H9 (cell line): ENCODE measurements at regions not wholly inside any gene's neighbourhood (a gene's known extent, or its start where the extent isn't known, plus 50 kb on each side); places are given as distances from the start of the nearest gene placed in this dataset.

Experiments
- DNase-seq: peaks from one replicate; pipeline ENCODE4 v3.0.0-alpha.2; 2017
- H2AFZ ChIP-seq: one replicate; pipeline ENCODE4 v1.6.1; 2013; ENCODE audit warnings: mild to moderate bottlenecking, low read length, control low read depth, moderate library complexity
- H2AK5ac ChIP-seq: 2 replicates; pipeline ENCODE4 v1.6.1; 2013; ENCODE audit warnings: low read length, control low read depth, mixed read lengths; ENCODE audit not compliant: insufficient read length
- H2BK120ac ChIP-seq: one replicate; pipeline ENCODE4 v1.6.1; 2013; ENCODE audit warnings: low read depth, mild to moderate bottlenecking, low read length, control low read depth, inconsistent platforms; ENCODE audit not compliant: poor library complexity, severe bottlenecking
- H2BK12ac ChIP-seq: 2 replicates; pipeline ENCODE4 v1.6.1; 2013; ENCODE audit warnings: low read length, control low read depth, mixed read lengths, low read depth; ENCODE audit not compliant: insufficient read length
- H2BK15ac ChIP-seq: 2 replicates; pipeline ENCODE4 v1.6.1; 2013; ENCODE audit warnings: low read depth, low read length, control low read depth
- H2BK20ac ChIP-seq: one replicate; pipeline ENCODE4 v1.6.1; 2013; ENCODE audit warnings: low read depth, mild to moderate bottlenecking, low read length, control low read depth, inconsistent platforms; ENCODE audit not compliant: poor library complexity, severe bottlenecking
- H2BK5ac ChIP-seq: 2 replicates; pipeline ENCODE4 v1.6.1; 2013; ENCODE audit warnings: low read length, control low read depth, mixed read lengths; ENCODE audit not compliant: insufficient read length
- H3K14ac ChIP-seq: 2 replicates; pipeline ENCODE4 v1.6.1; 2013; ENCODE audit warnings: low read length, control low read depth; ENCODE audit not compliant: insufficient read depth
- H3K18ac ChIP-seq: 2 replicates; pipeline ENCODE4 v1.6.1; 2013; ENCODE audit warnings: low read depth, mild to moderate bottlenecking, mixed read lengths, low read length, control low read depth; ENCODE audit not compliant: insufficient read length
- H3K23ac ChIP-seq: 2 replicates; pipeline ENCODE4 v1.6.1; 2013; ENCODE audit warnings: low read length, control low read depth, mixed read lengths, low read depth; ENCODE audit not compliant: insufficient read length
- H3K23me2 ChIP-seq: 2 replicates; pipeline ENCODE4 v1.6.1; 2013; ENCODE audit warnings: low read depth, mild to moderate bottlenecking, mixed read lengths, low read length, control low read depth; ENCODE audit not compliant: insufficient read length, poor library complexity, severe bottlenecking
- H3K27ac ChIP-seq: 2 replicates; pipeline ENCODE4 v1.5.1; 2013; ENCODE audit warnings: low read length, control low read depth, mixed read lengths, low read depth; ENCODE audit not compliant: insufficient read length
- H3K27me3 ChIP-seq: 2 replicates; pipeline ENCODE4 v1.6.1; 2013; ENCODE audit warnings: low read length, control low read depth, inconsistent platforms; ENCODE audit not compliant: insufficient read depth
- H3K4ac ChIP-seq: 2 replicates; pipeline ENCODE4 v1.6.1; 2013; ENCODE audit warnings: low read depth, mild to moderate bottlenecking, control low read depth, inconsistent platforms, low read length, moderate library complexity
- H3K4me1 ChIP-seq: 2 replicates; pipeline ENCODE4 v1.6.1; 2013; ENCODE audit warnings: low read length, control low read depth, inconsistent platforms; ENCODE audit not compliant: insufficient read depth
- H3K4me2 ChIP-seq: 2 replicates; pipeline ENCODE4 v1.6.1; 2013; ENCODE audit warnings: low read length, control low read depth, mixed read lengths; ENCODE audit not compliant: insufficient read length, insufficient read depth
- H3K56ac ChIP-seq: 2 replicates; pipeline ENCODE4 v1.6.1; 2013; ENCODE audit warnings: low read depth, mild to moderate bottlenecking, mixed read lengths, low read length, control low read depth; ENCODE audit not compliant: insufficient read length
- H3K79me1 ChIP-seq: 2 replicates; pipeline ENCODE4 v1.6.1; 2013; ENCODE audit warnings: low read depth, mild to moderate bottlenecking, moderate library complexity, low read length, control low read depth, inconsistent platforms; ENCODE audit not compliant: insufficient read depth, poor library complexity, severe bottlenecking
- H3K79me2 ChIP-seq: 2 replicates; pipeline ENCODE4 v1.6.1; 2013; ENCODE audit warnings: low read length, control low read depth, inconsistent platforms; ENCODE audit not compliant: insufficient read depth
- H3K9ac ChIP-seq: 2 replicates; pipeline ENCODE4 v1.6.1; 2013; ENCODE audit warnings: low read length, control low read depth, mixed read lengths; ENCODE audit not compliant: insufficient read length; ENCODE audit errors: extremely low read depth
- H3K9me3 ChIP-seq: one replicate; pipeline ENCODE4 v1.6.1; 2013; ENCODE audit warnings: low read depth, low read length, inconsistent platforms; ENCODE audit not compliant: control insufficient read depth
- H3T11ph ChIP-seq: one replicate; pipeline ENCODE4 v1.6.1; 2013; ENCODE audit warnings: mild to moderate bottlenecking, low read length, control low read depth, inconsistent platforms
- H4K20me1 ChIP-seq: one replicate; pipeline ENCODE4 v1.6.1; 2013; ENCODE audit not compliant: control insufficient read depth, insufficient read length, insufficient read depth
- H4K5ac ChIP-seq: 2 replicates; pipeline ENCODE4 v1.6.1; 2013; ENCODE audit warnings: low read depth, mild to moderate bottlenecking, mixed read lengths, low read length, control low read depth; ENCODE audit not compliant: insufficient read length
- H4K8ac ChIP-seq: replicated peaks from 2 replicates; pipeline ENCODE4 v1.6.1; 2013; ENCODE audit warnings: low read length, control low read depth, mixed read lengths, low read depth; ENCODE audit not compliant: insufficient read length
- H4K91ac ChIP-seq: 2 replicates; pipeline ENCODE4 v1.6.1; 2013; ENCODE audit warnings: low read depth, mild to moderate bottlenecking, moderate library complexity, mixed read lengths, low read length, control low read depth; ENCODE audit not compliant: insufficient read length
- H3K27ac Mint-ChIP-seq, 3 experiments: 2 replicates in 2 of 3; 3 replicates in 1 of 3; pipeline ENCODE4 v1.8.0; 2020 to 2021; ENCODE audit warnings: mixed read lengths in 3 of 3, mild to moderate bottlenecking in 1 of 3, moderate library complexity in 1 of 3
- H3K27me3 Mint-ChIP-seq: 2 replicates; pipeline ENCODE4 v1.8.0; 2021; ENCODE audit warnings: low read depth, mild to moderate bottlenecking, moderate library complexity, mixed read lengths
- H3K36me3 Mint-ChIP-seq, 3 experiments: 2 replicates in 2 of 3; 3 replicates in 1 of 3; pipeline ENCODE4 v1.8.0; 2020 to 2021; ENCODE audit warnings: low read depth in 3 of 3, mixed read lengths in 3 of 3; ENCODE audit not compliant: insufficient read depth in 1 of 3
- H3K4me1 Mint-ChIP-seq, 2 experiments: 2 replicates each; pipeline ENCODE4 v1.8.0; 2020; ENCODE audit warnings: mixed read lengths in 2 of 2
- H3K4me3 Mint-ChIP-seq, 2 experiments: 2 replicates in 1 of 2; 3 replicates in 1 of 2; pipeline ENCODE4 v1.8.0; 2020 to 2021; ENCODE audit warnings: mild to moderate bottlenecking in 2 of 2, mixed read lengths in 2 of 2, moderate library complexity in 1 of 2
- H3K9me3 Mint-ChIP-seq, 2 experiments: 2 replicates in 1 of 2; 3 replicates in 1 of 2; pipeline ENCODE4 v1.8.0; 2020; ENCODE audit warnings: mild to moderate bottlenecking in 2 of 2, mixed read lengths in 2 of 2, moderate library complexity in 1 of 2
- WGBS: extraction: QIAGEN DNeasy Blood & Tissue Kit; methylation state at CpG from one replicate; pipeline ENCODE4 v1.1.7; 2013; ENCODE audit warnings: missing lambda C conversion rate, low lambda C conversion rate, mixed read lengths; ENCODE audit not compliant: insufficient read length; ENCODE audit errors: extremely low coverage; 5-methylcytosine and 5-hydroxymethylcytosine counted together
- TF ChIP-seq, protein P1 (sequence below): fragments of 200-600 bp; sonication (generic); conservative IDR thresholded peaks from 3 replicates; pipeline ENCODE4 v1.8.0; 2021; ENCODE audit warnings: antibody characterized with exemption, mild to moderate bottlenecking

DNA sequence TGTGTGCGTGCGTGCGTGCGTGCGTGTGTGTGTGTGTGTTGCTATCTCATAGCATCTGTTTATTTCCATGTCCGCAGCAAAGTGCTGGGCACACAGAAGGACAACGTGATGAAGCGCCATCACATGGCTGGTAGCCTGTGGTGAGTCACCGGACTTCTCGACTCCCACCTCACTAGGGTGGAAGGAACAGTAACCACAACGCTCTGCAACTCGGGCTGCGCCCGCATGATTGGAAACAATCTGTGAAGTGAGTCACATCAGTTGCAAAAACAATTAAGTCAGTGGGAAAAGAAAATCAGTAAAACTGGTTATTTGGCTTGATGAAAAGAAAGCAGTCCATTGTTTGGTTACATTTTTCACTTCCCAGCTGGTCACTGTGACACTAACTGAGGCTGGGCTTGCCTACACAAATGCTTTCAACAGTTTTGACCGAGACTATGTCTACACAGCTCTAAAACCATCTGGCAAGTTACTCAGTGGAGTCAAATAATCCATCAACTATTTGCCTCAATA is 437.3 kb upstream of the CADM1 start:
- H3K27ac ChIP-seq, result no peak overlapping the region
- H3K27me3 Mint-ChIP-seq, result peaks cover 54% of the 10 kb centered on the region

More for the DNA sequence above, 437.3 kb upstream of the CADM1 start:
- H2AK5ac ChIP-seq, result no peak overlapping the region
- H3K4me3 Mint-ChIP-seq, result no peak overlapping the region
- H3K9me3 ChIP-seq, result no peaks in the 10 kb centered on the region
- H3K4me2 ChIP-seq, result no peak overlapping the region
- H3K9ac ChIP-seq, result no peak overlapping the region
- no peaks in the 10 kb centered on the region for H4K20me1 ChIP-seq
- no peaks in the 10 kb centered on the region; the same call in 1 of the 2 replicates for H3K27me3 ChIP-seq
- no peak for DNase-seq
- H3K14ac ChIP-seq, result no peak overlapping the region
- no peaks in the 10 kb centered on the region for H3K23me2 ChIP-seq
- no peaks in the 10 kb centered on the region for H3K79me1 ChIP-seq
- no peaks in the 10 kb centered on the region for H3K36me3 Mint-ChIP-seq
- H2BK5ac ChIP-seq, result no peak overlapping the region
- H3K4me1 Mint-ChIP-seq, result 0 out of 4 replicates have a peak, but pooled peaks cover 0 to 4% of the 10 kb centered on the region in 2 experiments
- H4K8ac ChIP-seq, result no peak overlapping the region
- no peak overlapping the region for H3K27ac Mint-ChIP-seq
- H3K9me3 Mint-ChIP-seq, result no peaks in the 10 kb centered on the region
- H2BK20ac ChIP-seq, result no peak overlapping the region
- TF ChIP-seq, protein P1, sequence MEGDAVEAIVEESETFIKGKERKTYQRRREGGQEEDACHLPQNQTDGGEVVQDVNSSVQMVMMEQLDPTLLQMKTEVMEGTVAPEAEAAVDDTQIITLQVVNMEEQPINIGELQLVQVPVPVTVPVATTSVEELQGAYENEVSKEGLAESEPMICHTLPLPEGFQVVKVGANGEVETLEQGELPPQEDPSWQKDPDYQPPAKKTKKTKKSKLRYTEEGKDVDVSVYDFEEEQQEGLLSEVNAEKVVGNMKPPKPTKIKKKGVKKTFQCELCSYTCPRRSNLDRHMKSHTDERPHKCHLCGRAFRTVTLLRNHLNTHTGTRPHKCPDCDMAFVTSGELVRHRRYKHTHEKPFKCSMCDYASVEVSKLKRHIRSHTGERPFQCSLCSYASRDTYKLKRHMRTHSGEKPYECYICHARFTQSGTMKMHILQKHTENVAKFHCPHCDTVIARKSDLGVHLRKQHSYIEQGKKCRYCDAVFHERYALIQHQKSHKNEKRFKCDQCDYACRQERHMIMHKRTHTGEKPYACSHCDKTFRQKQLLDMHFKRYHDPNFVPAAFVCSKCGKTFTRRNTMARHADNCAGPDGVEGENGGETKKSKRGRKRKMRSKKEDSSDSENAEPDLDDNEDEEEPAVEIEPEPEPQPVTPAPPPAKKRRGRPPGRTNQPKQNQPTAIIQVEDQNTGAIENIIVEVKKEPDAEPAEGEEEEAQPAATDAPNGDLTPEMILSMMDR, result no peak
- WGBS, result no CpG with 5 or more reads among the region's 15 CpGs
- no peaks in the 10 kb centered on the region for H3K4me1 ChIP-seq
- H3K56ac ChIP-seq, result no peak overlapping the region
- no peak overlapping the region for H3T11ph ChIP-seq
- H2BK12ac ChIP-seq, result no peak overlapping the region
- H3K23ac ChIP-seq, result no peak overlapping the region
- no peak overlapping the region for H2AFZ ChIP-seq
- H3K4ac ChIP-seq, result no peak overlapping the region
- no peak overlapping the region for H3K18ac ChIP-seq
- no peak overlapping the region for H4K5ac ChIP-seq
- H4K91ac ChIP-seq, result no peak overlapping the region
- H2BK15ac ChIP-seq, result no peak overlapping the region
- H2BK120ac ChIP-seq, result no peak overlapping the region
- H3K79me2 ChIP-seq, result no peaks in the 10 kb centered on the region
